Left ventricle myocardium inferior (tissue), 1 donor: ENCODE measurements at regions not wholly inside any gene's neighbourhood (a gene's known extent, or its start where the extent isn't known, plus 50 kb on each side); places are given as distances from the start of the nearest gene placed in this dataset.

Experiments used
- DNase-seq: peaks from one replicate; pipeline ENCODE4 v3.0.0-alpha.2; 2020
- H3K27ac ChIP-seq: fragments of 200-600 bp; replicated peaks from 2 replicates; pipeline ENCODE4 v1.8.0; 2021
- H3K27me3 ChIP-seq: fragments of 200-600 bp; 2 replicates; pipeline ENCODE4 v1.8.0; 2021; ENCODE audit warnings: low read depth
- H3K36me3 ChIP-seq: fragments of 200-600 bp; 2 replicates; pipeline ENCODE4 v1.8.0; 2021
- H3K4me1 ChIP-seq: fragments of 200-600 bp; 2 replicates; pipeline ENCODE4 v1.8.0; 2021
- H3K4me3 ChIP-seq: fragments of 200-600 bp; 2 replicates; pipeline ENCODE4 v1.8.0; 2021; ENCODE audit warnings: mild to moderate bottlenecking, moderate library complexity
- H3K9me3 ChIP-seq: fragments of 200-600 bp; replicated peaks from 2 replicates; pipeline ENCODE4 v1.8.0; 2021
- CTCF ChIP-seq: fragments of 200-600 bp; IDR thresholded peaks from 2 replicates; pipeline ENCODE4 v1.8.0; 2021; ENCODE audit warnings: antibody characterized with exemption, mild to moderate bottlenecking, borderline replicate concordance
- intact Hi-C: fragments of 100-400 bp; cut with micrococcal nuclease; formaldehyde crosslinking; loops from one replicate; pipeline ENCODE4 v1.11.0; 2022
- donor health status: DM: no; HTN: yes; CAD: no; lungs with severe emphysema.

- DNase-seq: no peak
- Histone ChIP-seq H3K27me3 (peaks cover 57% of the 10 kb centered on the region), H3K36me3 (no peaks in the 10 kb centered on the region), H3K27ac (no peak overlapping the region), H3K4me1 (no peaks in the 10 kb centered on the region), H3K9me3 (peaks cover under 1% of the 10 kb centered on the region), H3K4me3 (no peak overlapping the region)
- intact Hi-C loops: no loop called here
- TF ChIP-seq CTCF: no peak
Observed at GRCh38 chr2:44840503-44840850, 101.0 kb upstream of the SIX3 start.

- Histone ChIP-seq H3K27ac (no peak overlapping the region), H3K9me3 (no peaks in the 10 kb centered on the region), H3K36me3 (no peaks in the 10 kb centered on the region), H3K27me3 (peaks cover 70% of the 10 kb centered on the region), H3K4me1 (no peaks in the 10 kb centered on the region), H3K4me3 (no peak overlapping the region)
- intact Hi-C loops: no loop called here
- TF ChIP-seq CTCF: no peak
- DNase-seq: no peak
Observed at GRCh38 chr2:44843086-44843485, 98.4 kb upstream of the SIX3 start.

DNA sequence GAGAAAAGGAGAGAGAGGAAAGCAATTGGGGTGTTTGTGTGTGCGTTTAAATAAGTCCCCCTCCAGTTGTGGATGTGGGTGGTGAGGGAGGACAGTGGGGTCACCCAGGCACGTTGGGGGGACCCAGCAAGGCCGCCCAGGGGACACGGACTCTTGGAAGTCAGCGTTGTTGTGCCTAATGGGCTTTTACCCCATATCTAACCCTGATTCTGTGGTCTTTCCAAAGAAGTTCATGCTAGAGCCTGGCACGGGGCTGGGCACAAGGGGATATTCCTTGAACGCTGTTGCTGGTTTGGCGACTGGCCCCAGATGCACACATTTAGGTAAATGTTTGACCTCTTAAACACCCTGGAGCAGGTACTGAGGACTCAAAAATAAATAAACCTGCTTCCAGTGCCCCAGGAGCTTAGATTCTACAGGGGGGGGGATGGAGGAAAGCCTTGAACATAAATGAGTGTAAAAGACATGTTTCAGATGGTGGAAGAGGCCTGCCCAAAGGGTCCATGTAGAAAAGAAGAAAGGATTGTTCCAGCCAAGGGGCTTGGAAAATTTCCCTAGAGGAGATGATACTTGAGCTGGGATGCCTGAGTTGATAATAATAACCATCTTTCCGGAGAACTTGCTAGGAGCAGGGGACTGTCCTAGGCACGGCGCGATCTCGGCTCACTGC is 97.7 kb upstream of the SIX3 start:
- Histone ChIP-seq H3K27me3 (peaks cover 75% of the 10 kb centered on the region), H3K4me3 (no peak overlapping the region), H3K9me3 (no peaks in the 10 kb centered on the region), H3K27ac (no peak overlapping the region), H3K36me3 (no peaks in the 10 kb centered on the region), H3K4me1 (no peaks in the 10 kb centered on the region)
- intact Hi-C loops: no loop called here
- no peak for TF ChIP-seq CTCF
- DNase-seq: no peak

DNA sequence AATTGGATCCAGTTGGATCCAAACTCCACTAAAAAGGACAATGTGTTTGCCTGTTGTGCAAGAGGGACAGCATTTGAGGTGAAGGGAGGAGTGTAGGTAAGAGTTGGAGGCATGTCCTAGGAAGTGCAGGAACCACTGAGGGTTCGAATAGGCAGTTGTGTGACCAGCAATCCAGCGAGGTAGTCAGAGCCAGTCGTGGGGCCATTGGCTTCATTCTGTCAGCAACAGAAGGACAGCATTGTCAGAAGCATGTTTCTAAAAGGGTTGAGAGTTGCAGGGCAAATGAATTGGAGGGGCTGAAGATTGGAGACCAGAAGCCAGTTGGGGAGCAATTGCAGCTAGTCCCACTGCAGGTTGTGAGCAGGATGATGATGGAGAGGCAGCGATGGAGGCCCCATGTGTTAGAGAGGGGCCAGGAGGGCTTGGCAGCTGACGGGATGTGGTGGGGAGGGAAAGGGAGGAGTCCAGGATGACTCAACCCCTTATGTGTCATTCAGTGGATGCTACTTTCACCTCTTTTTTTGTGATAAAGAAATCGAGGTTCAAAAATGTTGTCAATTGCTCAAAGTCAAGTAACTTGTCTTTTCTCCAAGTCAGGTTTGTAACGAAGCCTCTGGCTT is 96.7 kb upstream of the SIX3 start:
- no peak overlapping the region for H3K27ac ChIP-seq
- H3K4me3 ChIP-seq: no peak overlapping the region
- H3K36me3 ChIP-seq: no peaks in the 10 kb centered on the region
- H3K27me3 ChIP-seq: peaks cover 74% of the 10 kb centered on the region
- no peaks in the 10 kb centered on the region for H3K9me3 ChIP-seq
- no peaks in the 10 kb centered on the region for H3K4me1 ChIP-seq
- DNase-seq: no peak
- TF ChIP-seq CTCF: no peak
- intact Hi-C loops: no loop called here

DNA sequence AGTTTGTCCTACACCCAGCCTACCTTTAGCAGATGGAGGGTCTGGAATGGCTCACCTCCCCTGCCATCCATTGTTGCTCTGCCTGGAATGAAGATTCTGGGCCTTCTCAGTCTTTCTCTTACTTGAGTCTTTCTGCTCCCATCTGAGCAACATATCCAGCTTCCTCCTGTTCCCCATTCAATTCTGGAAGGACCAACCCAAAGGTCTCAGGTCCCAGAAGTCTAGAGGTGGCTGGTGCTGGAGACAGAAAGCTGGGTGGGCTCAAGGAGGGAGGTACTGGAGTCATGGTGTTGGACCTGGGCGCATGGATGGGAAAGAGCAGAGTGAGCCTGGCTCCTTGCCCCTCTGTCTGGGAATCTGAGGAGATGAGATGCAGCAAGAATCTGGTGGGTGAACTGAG is 93.5 kb upstream of the SIX3 start:
- no peaks in the 10 kb centered on the region for H3K9me3 ChIP-seq
- intact Hi-C loops: no loop called here
- no peak for TF ChIP-seq CTCF
- H3K4me3 ChIP-seq: no peak overlapping the region
- no peak overlapping the region for H3K27ac ChIP-seq
- no peaks in the 10 kb centered on the region for H3K36me3 ChIP-seq
- H3K27me3 ChIP-seq: peaks cover 80% of the 10 kb centered on the region
- no peaks in the 10 kb centered on the region for H3K4me1 ChIP-seq
- no peak for DNase-seq
